ENCODE measurements at regions not wholly inside any gene's neighbourhood (a gene's known extent, or its start where the extent isn't known, plus 50 kb on each side); places are given as distances from the start of the nearest gene placed in this dataset.

DNA sequence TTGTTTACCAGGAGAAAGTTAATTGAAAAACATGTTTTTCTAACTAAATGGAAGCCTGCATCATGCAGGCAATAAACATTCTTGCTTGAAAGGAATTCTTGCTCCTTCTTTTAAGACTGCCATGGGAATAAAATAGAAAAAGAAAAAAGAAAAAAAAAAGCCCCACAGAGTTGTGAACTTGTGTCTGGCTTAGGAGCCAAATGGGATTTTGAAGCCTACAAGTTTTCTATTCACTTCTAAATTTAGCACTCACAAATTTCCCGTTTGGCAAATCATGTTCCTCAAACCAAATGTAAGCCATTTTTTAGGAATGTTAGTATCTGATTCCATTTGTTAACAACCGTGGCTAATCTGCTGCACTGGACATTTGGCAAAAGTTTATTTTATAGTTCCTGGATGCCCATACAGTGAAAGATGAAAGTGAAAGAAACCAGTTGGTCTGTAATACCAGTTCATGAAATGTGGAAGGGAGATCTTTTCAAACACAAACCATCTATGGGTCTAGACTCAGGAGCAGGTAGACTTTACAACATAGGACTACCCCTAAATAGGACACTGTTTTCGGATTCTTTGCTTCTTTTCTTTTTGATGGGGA is 133.8 kb upstream of the GMNC start:
- TF ChIP-seq HNF4G (IDR thresholded peaks at IDR 0.05), result no peak
- no peak for TF ChIP-seq GABPA (IDR thresholded peaks at IDR 0.05 in 1 of 2, conservative IDR thresholded peaks at IDR 0.05 in 1 of 2)
- no peak for TF ChIP-seq RXRA (IDR thresholded peaks at IDR 0.05)
- no peak for TF ChIP-seq RAD21 (IDR thresholded peaks at IDR 0.05)
- no peak for TF ChIP-seq FOXA2 (IDR thresholded peaks at IDR 0.05)
- TF ChIP-seq YY1 (IDR thresholded peaks at IDR 0.05), result no peak
- TF ChIP-seq, protein P1, sequence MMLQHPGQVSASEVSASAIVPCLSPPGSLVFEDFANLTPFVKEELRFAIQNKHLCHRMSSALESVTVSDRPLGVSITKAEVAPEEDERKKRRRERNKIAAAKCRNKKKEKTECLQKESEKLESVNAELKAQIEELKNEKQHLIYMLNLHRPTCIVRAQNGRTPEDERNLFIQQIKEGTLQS (IDR thresholded peaks at IDR 0.05), result no peak
- TF ChIP-seq, protein P2, sequence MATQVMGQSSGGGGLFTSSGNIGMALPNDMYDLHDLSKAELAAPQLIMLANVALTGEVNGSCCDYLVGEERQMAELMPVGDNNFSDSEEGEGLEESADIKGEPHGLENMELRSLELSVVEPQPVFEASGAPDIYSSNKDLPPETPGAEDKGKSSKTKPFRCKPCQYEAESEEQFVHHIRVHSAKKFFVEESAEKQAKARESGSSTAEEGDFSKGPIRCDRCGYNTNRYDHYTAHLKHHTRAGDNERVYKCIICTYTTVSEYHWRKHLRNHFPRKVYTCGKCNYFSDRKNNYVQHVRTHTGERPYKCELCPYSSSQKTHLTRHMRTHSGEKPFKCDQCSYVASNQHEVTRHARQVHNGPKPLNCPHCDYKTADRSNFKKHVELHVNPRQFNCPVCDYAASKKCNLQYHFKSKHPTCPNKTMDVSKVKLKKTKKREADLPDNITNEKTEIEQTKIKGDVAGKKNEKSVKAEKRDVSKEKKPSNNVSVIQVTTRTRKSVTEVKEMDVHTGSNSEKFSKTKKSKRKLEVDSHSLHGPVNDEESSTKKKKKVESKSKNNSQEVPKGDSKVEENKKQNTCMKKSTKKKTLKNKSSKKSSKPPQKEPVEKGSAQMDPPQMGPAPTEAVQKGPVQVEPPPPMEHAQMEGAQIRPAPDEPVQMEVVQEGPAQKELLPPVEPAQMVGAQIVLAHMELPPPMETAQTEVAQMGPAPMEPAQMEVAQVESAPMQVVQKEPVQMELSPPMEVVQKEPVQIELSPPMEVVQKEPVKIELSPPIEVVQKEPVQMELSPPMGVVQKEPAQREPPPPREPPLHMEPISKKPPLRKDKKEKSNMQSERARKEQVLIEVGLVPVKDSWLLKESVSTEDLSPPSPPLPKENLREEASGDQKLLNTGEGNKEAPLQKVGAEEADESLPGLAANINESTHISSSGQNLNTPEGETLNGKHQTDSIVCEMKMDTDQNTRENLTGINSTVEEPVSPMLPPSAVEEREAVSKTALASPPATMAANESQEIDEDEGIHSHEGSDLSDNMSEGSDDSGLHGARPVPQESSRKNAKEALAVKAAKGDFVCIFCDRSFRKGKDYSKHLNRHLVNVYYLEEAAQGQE (IDR thresholded peaks at IDR 0.05), result no peak
- TF ChIP-seq, protein P3, sequence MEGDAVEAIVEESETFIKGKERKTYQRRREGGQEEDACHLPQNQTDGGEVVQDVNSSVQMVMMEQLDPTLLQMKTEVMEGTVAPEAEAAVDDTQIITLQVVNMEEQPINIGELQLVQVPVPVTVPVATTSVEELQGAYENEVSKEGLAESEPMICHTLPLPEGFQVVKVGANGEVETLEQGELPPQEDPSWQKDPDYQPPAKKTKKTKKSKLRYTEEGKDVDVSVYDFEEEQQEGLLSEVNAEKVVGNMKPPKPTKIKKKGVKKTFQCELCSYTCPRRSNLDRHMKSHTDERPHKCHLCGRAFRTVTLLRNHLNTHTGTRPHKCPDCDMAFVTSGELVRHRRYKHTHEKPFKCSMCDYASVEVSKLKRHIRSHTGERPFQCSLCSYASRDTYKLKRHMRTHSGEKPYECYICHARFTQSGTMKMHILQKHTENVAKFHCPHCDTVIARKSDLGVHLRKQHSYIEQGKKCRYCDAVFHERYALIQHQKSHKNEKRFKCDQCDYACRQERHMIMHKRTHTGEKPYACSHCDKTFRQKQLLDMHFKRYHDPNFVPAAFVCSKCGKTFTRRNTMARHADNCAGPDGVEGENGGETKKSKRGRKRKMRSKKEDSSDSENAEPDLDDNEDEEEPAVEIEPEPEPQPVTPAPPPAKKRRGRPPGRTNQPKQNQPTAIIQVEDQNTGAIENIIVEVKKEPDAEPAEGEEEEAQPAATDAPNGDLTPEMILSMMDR (IDR thresholded peaks at IDR 0.05; ENCODE audit: low read depth, low read length, missing input control), result no peak
- TF ChIP-seq SP1 (IDR thresholded peaks at IDR 0.05), result no peak
- TF ChIP-seq TAF1 (conservative IDR thresholded peaks at IDR 0.05), result no peak
- TF ChIP-seq NR2F2 (IDR thresholded peaks at IDR 0.05), result no peak
- TF ChIP-seq FOXA1 (IDR thresholded peaks at IDR 0.05), result no peak
- Histone ChIP-seq H3K27me3 (ENCODE audit: control insufficient read depth in 4 of 4, insufficient read depth in 4 of 4, low read length in 3 of 4) (no peaks in the 10 kb centered on the region), H3K9ac (ENCODE audit: low read depth in 1 of 2, low read length in 2 of 2) (no peak overlapping the region), H3K4me1 (ENCODE audit: control insufficient read depth in 4 of 4, insufficient read depth in 4 of 4, low read length in 3 of 4) (peaks cover 0 to 3% (median 0%) of the 10 kb centered on the region in 4 donors), H3K27ac (ENCODE audit: low read depth in 1 of 2, low read length in 2 of 2) (no peak overlapping the region), H3K9me3 (ENCODE audit: control insufficient read depth in 4 of 4, low read length in 3 of 4) (no peaks in the 10 kb centered on the region), H3K4me3 (ENCODE audit: low read depth in 1 of 3, low read length in 3 of 3) (no peak overlapping the region), H3K36me3 (ENCODE audit: control insufficient read depth in 4 of 4, insufficient read depth in 3 of 4, low read depth in 1 of 4, low read length in 3 of 4) (no peaks in the 10 kb centered on the region)
- DNase-seq (ENCODE audit: low spot score), result no peak
- 60% methylated on average over 3 of the region's 3 CpGs for WGBS

DNA sequence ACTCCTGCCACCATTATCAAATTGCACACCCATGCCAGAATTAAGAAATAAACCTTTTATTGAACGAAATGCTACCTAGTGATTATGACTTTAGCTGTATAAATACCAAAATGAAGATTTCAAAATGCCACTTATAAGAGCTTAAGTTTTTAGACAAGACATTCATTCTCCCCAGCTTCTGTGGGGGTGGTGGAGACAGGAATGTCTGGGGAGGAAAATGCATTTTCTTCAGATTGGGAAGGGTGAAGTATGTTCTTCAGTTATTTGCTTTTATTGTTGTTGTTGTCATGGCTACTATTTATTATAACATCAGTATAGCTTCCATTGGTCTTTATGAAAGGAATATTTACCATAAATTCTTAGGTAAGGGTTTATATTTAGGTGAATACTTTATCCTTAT is 132.7 kb upstream of the GMNC start:
- H3K9me3 ChIP-seq (ENCODE audit: control insufficient read depth in 4 of 4, low read length in 3 of 4), result no peaks in the 10 kb centered on the region
- H3K9ac ChIP-seq (ENCODE audit: low read depth in 1 of 2, low read length in 2 of 2), result no peak overlapping the region
- no peak for DNase-seq (ENCODE audit: low spot score)
- no peak overlapping the region for H3K27ac ChIP-seq (ENCODE audit: low read depth in 1 of 2, low read length in 2 of 2)
- H3K4me3 ChIP-seq (ENCODE audit: low read depth in 1 of 3, low read length in 3 of 3), result no peak overlapping the region
- no peaks in the 10 kb centered on the region for H3K27me3 ChIP-seq (ENCODE audit: control insufficient read depth in 4 of 4, insufficient read depth in 4 of 4, low read length in 3 of 4)
- WGBS, result 42% methylated on average over 1 of the region's 1 CpG
- H3K4me1 ChIP-seq (ENCODE audit: control insufficient read depth in 4 of 4, insufficient read depth in 4 of 4, low read length in 3 of 4), result peaks cover 0 to 3% (median 0%) of the 10 kb centered on the region in 4 donors
- TF ChIP-seq SP1 (IDR thresholded peaks at IDR 0.05) (no peak), NR2F2 (IDR thresholded peaks at IDR 0.05) (no peak), HNF4A (conservative IDR thresholded peaks at IDR 0.05) (no peak), TAF1 (conservative IDR thresholded peaks at IDR 0.05) (no peak), ZBTB33 (IDR thresholded peaks at IDR 0.05) (no peak), RAD21 (IDR thresholded peaks at IDR 0.05) (no peak), YY1 (IDR thresholded peaks at IDR 0.05) (no peak), FOXA1 (IDR thresholded peaks at IDR 0.05) (no peak), JUND (IDR thresholded peaks at IDR 0.05) (no peak), FOXA2 (IDR thresholded peaks at IDR 0.05) (no peak)
- TF ChIP-seq, protein P2 (IDR thresholded peaks at IDR 0.05), result no peak
- TF ChIP-seq, protein P3 (IDR thresholded peaks at IDR 0.05; ENCODE audit: low read depth, low read length, missing input control), result no peak
- H3K36me3 ChIP-seq (ENCODE audit: control insufficient read depth in 4 of 4, insufficient read depth in 3 of 4, low read depth in 1 of 4, low read length in 3 of 4), result no peaks in the 10 kb centered on the region
